ENCODE measurements at regions not wholly inside any gene's neighbourhood (a gene's known extent, or its start where the extent isn't known, plus 50 kb on each side); places are given as distances from the start of the nearest gene placed in this dataset.

- TF ChIP-seq CHD7 (IDR thresholded peaks at IDR 0.05; ENCODE audit: insufficient replicate concordance, low read length) (no peak), GABPA (IDR thresholded peaks at IDR 0.05; ENCODE audit: borderline replicate concordance, insufficient read depth, low read length) (no peak), CBX5 (IDR thresholded peaks at IDR 0.05; ENCODE audit: low read depth, low read length) (no peak), EZH2 (IDR thresholded peaks at IDR 0.05; ENCODE audit: low read depth, low read length, severe bottlenecking) (no peak), SIRT6 (IDR thresholded peaks at IDR 0.05; ENCODE audit: low read length) (no peak), NRF1 (IDR thresholded peaks at IDR 0.05; ENCODE audit: low read depth, low read length) (no peak), SP1 (IDR thresholded peaks at IDR 0.05; ENCODE audit: low read depth, low read length) (no peak)
Measured at GRCh38 chr17:71375948-71376347, 744.9 kb upstream of the SOX9 start (continued).
